OCI-LY3 (cell line): ENCODE measurements at regions not wholly inside any gene's neighbourhood (a gene's known extent, or its start where the extent isn't known, plus 50 kb on each side); places are given as distances from the start of the nearest gene placed in this dataset.

ENCODE experiments used
- EZH2phosphoT487 ChIP-seq: fragments of 200-600 bp; shearing (Covaris generic); IDR thresholded peaks from 2 replicates; pipeline ENCODE4 v1.6.1; 2018; ENCODE audit warnings: antibody characterized with exemption, mixed run types, low read depth
- TF ChIP-seq, protein P1 (sequence below): fragments of 200-600, 300-600 bp; sonication (generic); IDR thresholded peaks from 2 replicates; pipeline ENCODE4 v1.5.1; 2014; ENCODE audit warnings: antibody characterized with exemption, low read length, low read depth

GRCh38 chr9:89743216-89743572, 138.4 kb downstream of the GADD45G start:
- TF ChIP-seq, protein P1, sequence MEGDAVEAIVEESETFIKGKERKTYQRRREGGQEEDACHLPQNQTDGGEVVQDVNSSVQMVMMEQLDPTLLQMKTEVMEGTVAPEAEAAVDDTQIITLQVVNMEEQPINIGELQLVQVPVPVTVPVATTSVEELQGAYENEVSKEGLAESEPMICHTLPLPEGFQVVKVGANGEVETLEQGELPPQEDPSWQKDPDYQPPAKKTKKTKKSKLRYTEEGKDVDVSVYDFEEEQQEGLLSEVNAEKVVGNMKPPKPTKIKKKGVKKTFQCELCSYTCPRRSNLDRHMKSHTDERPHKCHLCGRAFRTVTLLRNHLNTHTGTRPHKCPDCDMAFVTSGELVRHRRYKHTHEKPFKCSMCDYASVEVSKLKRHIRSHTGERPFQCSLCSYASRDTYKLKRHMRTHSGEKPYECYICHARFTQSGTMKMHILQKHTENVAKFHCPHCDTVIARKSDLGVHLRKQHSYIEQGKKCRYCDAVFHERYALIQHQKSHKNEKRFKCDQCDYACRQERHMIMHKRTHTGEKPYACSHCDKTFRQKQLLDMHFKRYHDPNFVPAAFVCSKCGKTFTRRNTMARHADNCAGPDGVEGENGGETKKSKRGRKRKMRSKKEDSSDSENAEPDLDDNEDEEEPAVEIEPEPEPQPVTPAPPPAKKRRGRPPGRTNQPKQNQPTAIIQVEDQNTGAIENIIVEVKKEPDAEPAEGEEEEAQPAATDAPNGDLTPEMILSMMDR = no peak
- TF ChIP-seq EZH2phosphoT487 = no peak
